HepG2 (cell line): ENCODE measurements at regions not wholly inside any gene's neighbourhood (a gene's known extent, or its start where the extent isn't known, plus 50 kb on each side); places are given as distances from the start of the nearest gene placed in this dataset.

Experiments
- ATAC-seq: fragments of 200-7000 bp; cut with Tn5 transposase; 3 replicates; pipeline ENCODE4 v1.9.1; 2020; ENCODE audit warnings: mild to moderate bottlenecking, moderate library complexity
- BruUV-seq: library from RNA; stranded (reverse); fragments of 400-500 nt; replicated peaks from 2 replicates; lab custom pipeline; 2021; lab: Mats Ljungman, UMichigan
- CTCF ChIA-PET: fragments of 300-600 bp; formaldehyde crosslinking; extraction: SDS; loops from one replicate; lab custom pipeline; 2021; ENCODE audit warnings: low total read pairs, inconsistent platforms, low intra/inter-chr PET ratio; lab: Yijun Ruan, JAX
- POLR2A ChIA-PET: fragments of 350-600 bp; sonication (Branson Sonifier 250); formaldehyde crosslinking; loops from one replicate; lab custom pipeline; 2020; ENCODE audit warnings: antibody characterized with exemption, inconsistent platforms; lab: Yijun Ruan, JAX
- DNase-seq: peaks from one replicate; pipeline ENCODE4 v3.0.0-alpha.2; 2015; ENCODE audit warnings: low spot score
- FAIRE-seq: peaks from 3 replicates; lab custom pipeline; 2011; peaks lifted over from hg19 to GRCh38; lab: Jason Lieb, UNC
- H2AFZ ChIP-seq: one replicate; pipeline ENCODE4 v1.6.1; 2011; ENCODE audit warnings: low read length, inconsistent platforms
- H3K27ac ChIP-seq: fragments of 300-600 bp; 3 replicates; pipeline ENCODE4 v1.8.0; 2011; ENCODE audit warnings: mixed run types, mild to moderate bottlenecking, mixed read lengths, low read length, inconsistent platforms; ENCODE audit not compliant: insufficient read depth; ENCODE audit errors: extremely low read length
- H3K27me3 ChIP-seq, 2 experiments: fragments of 200-600 bp in 1 of 2; 2 replicates in 1 of 2; 3 replicates in 1 of 2; pipeline versions ENCODE4 v1.6.0 to v1.8.0; 2011; ENCODE audit warnings: low read length in 2 of 2, mild to moderate bottlenecking in 2 of 2, moderate library complexity in 2 of 2, inconsistent platforms in 1 of 2; ENCODE audit not compliant: insufficient read depth in 2 of 2, control insufficient read depth in 1 of 2
- H3K36me3 ChIP-seq, 2 experiments: fragments of 200-600 bp in 1 of 2; replicated peaks in 1 of 2; 2 replicates in 1 of 2; 3 replicates in 1 of 2; pipeline versions ENCODE4 v1.5.1 to v1.8.0; 2011; ENCODE audit warnings: low read length in 2 of 2, inconsistent platforms in 1 of 2; ENCODE audit not compliant: insufficient read depth in 2 of 2, control insufficient read depth in 1 of 2
- H3K4me1 ChIP-seq: 2 replicates; pipeline ENCODE4 v1.5.1; 2012; ENCODE audit warnings: low read length, inconsistent platforms; ENCODE audit not compliant: insufficient read depth
- H3K4me2 ChIP-seq: 2 replicates; pipeline ENCODE4 v1.6.0; 2011; ENCODE audit warnings: low read depth, low read length, inconsistent platforms
- H3K4me3 ChIP-seq, 3 experiments: fragments of 200-600 bp in 1 of 3; sonication (generic), shearing (Covaris generic) in 1 of 3; replicated peaks in 1 of 3; 2 replicates each; pipeline ENCODE4 v1.5.1; 2011 to 2016; ENCODE audit warnings: low read length in 3 of 3, inconsistent platforms in 2 of 3, low read depth in 2 of 3, mild to moderate bottlenecking in 2 of 3, control low read depth in 1 of 3, mixed read lengths in 1 of 3; ENCODE audit not compliant: insufficient read depth in 1 of 3
- H3K79me2 ChIP-seq: one replicate; pipeline ENCODE4 v1.6.1; 2011; ENCODE audit warnings: low read length, inconsistent platforms; ENCODE audit not compliant: insufficient read depth
- H3K9ac ChIP-seq: 2 replicates; pipeline ENCODE4 v1.6.0; 2011; ENCODE audit warnings: mild to moderate bottlenecking, low read depth, low read length, inconsistent platforms; ENCODE audit not compliant: insufficient read depth
- H3K9me3 ChIP-seq: 2 replicates; pipeline ENCODE4 v1.5.1; 2012; ENCODE audit warnings: mild to moderate bottlenecking, low read length
- H4K20me1 ChIP-seq: 2 replicates; pipeline ENCODE4 v1.6.0; 2011; ENCODE audit warnings: inconsistent platforms, mild to moderate bottlenecking, low read length, moderate library complexity; ENCODE audit not compliant: insufficient read depth
- AKNA ChIP-seq: sonication (generic); formaldehyde crosslinking; IDR thresholded peaks from 2 replicates; pipeline ENCODE4 v1.4.0; 2020; ENCODE audit warnings: missing genetic modification reagents, borderline replicate concordance
- GABPB1 ChIP-seq: IDR thresholded peaks from 2 replicates; pipeline ENCODE4 v1.6.1; 2016; ENCODE audit warnings: mild to moderate bottlenecking, missing genetic modification reagents, moderate library complexity, missing compliant biosample characterization
- KLF9 ChIP-seq: IDR thresholded peaks from 2 replicates; pipeline ENCODE4 v1.6.1; 2016; ENCODE audit warnings: low read depth
- PCBP2 ChIP-seq: fragments of 200-400 bp; formaldehyde crosslinking; optimal IDR thresholded peaks from 2 replicates; pipeline ENCODE3; 2018; ENCODE audit warnings: low read length, low read depth; ENCODE audit not compliant: poor library complexity, severe bottlenecking
- RARA ChIP-seq: IDR thresholded peaks from 2 replicates; pipeline ENCODE4 v1.6.1; 2016; ENCODE audit warnings: missing genetic modification reagents, missing compliant biosample characterization
- ZBTB42 ChIP-seq: sonication (generic); formaldehyde crosslinking; IDR thresholded peaks from 2 replicates; pipeline ENCODE4 v1.5.0; 2020; ENCODE audit warnings: mild to moderate bottlenecking, missing genetic modification reagents
- ZNF281 ChIP-seq: sonication (generic); formaldehyde crosslinking; IDR thresholded peaks from 2 replicates; pipeline ENCODE4 v1.4.0; 2020; ENCODE audit warnings: missing genetic modification reagents, borderline replicate concordance
- ZNF282 ChIP-seq: fragments of 450-650 bp; IDR thresholded peaks from 2 replicates; pipeline ENCODE4 v1.6.1; 2018; ENCODE audit not compliant: partially characterized antibody
- ZNF543 ChIP-seq: sonication (generic); formaldehyde crosslinking; IDR thresholded peaks from 2 replicates; pipeline ENCODE4 v1.4.0; 2020; ENCODE audit warnings: mild to moderate bottlenecking, missing genetic modification reagents
- ZNF605 ChIP-seq: sonication (generic); formaldehyde crosslinking; IDR thresholded peaks from 2 replicates; pipeline ENCODE4 v1.8.0; 2022; ENCODE audit warnings: mild to moderate bottlenecking, missing genetic modification reagents
- ZNF639 ChIP-seq: conservative IDR thresholded peaks from 2 replicates; pipeline ENCODE4 v1.6.1; 2018; ENCODE audit warnings: missing genetic modification reagents
- ZSCAN25 ChIP-seq: sonication (generic); formaldehyde crosslinking; IDR thresholded peaks from 2 replicates; pipeline ENCODE4 v1.8.0; 2022; ENCODE audit warnings: mild to moderate bottlenecking, missing genetic modification reagents
- WGBS: methylation state at CpG from one replicate; pipeline ENCODE4 v1.1.6; 2017; ENCODE audit warnings: low lambda C conversion rate; 5-methylcytosine and 5-hydroxymethylcytosine counted together
- in situ Hi-C: cut with HindIII; loops from 2 replicates; pipeline ENCODE4 v1.10.0; 2017; ENCODE audit warnings: low pct_unique_long_range_greater_than_20kb; ENCODE audit not compliant: extremely low pct_ligation_motif_present
- intact Hi-C: fragments of 100-400 bp; cut with micrococcal nuclease; formaldehyde crosslinking; loops from one replicate; pipeline ENCODE4 v1.10.0; 2022; ENCODE audit not compliant: unreplicated experiment

GRCh38 chr6:128754658-128755256, 128.2 kb upstream of the LAMA2 start:
- Histone ChIP-seq H4K20me1 (no peaks in the 10 kb centered on the region), H3K27ac (no peak overlapping the region), H3K9me3 (no peaks in the 10 kb centered on the region), H3K4me1 (no peaks in the 10 kb centered on the region), H3K79me2 (no peaks in the 10 kb centered on the region), H3K4me2 (no peak overlapping the region), H3K36me3 (no peaks in the 10 kb centered on the region), H3K27me3 (no peaks in the 10 kb centered on the region), H3K9ac (no peak overlapping the region), H2AFZ (no peak overlapping the region), H3K4me3 (no peak overlapping the region)
- ChIA-PET POLR2A (no interaction called here), CTCF (no interaction called here)
- in situ Hi-C loops (no loop called here), intact Hi-C loops (no loop called here)
- ATAC-seq (no peak), FAIRE-seq (no peak), DNase-seq (no peak)
- BruUV-seq, result no TSS peak
- 35% methylated on average over 5 of the region's 5 CpGs for WGBS
- TF ChIP-seq ZNF282, result no peak
- TF ChIP-seq GABPB1, result no peak
- TF ChIP-seq AKNA (CRISPR knock-in tag), result no peak
- TF ChIP-seq ZBTB42 (CRISPR knock-in tag), result no peak
- no peak for TF ChIP-seq PCBP2
- no peak for TF ChIP-seq ZNF605 (CRISPR knock-in tag)
- no peak for TF ChIP-seq RARA (CRISPR knock-in tag)
- TF ChIP-seq ZNF543 (CRISPR knock-in tag), result no peak
- TF ChIP-seq ZNF639, result no peak
- no peak for TF ChIP-seq KLF9 (CRISPR knock-in tag)
- no peak for TF ChIP-seq ZNF281 (CRISPR knock-in tag)
- no peak for TF ChIP-seq ZSCAN25
